Endothelial cell of umbilical vein (primary cell): ENCODE measurements at regions not wholly inside any gene's neighbourhood (a gene's known extent, or its start where the extent isn't known, plus 50 kb on each side); places are given as distances from the start of the nearest gene placed in this dataset.

Experiments
- BruUV-seq: library from RNA; stranded (reverse); fragments of 400-500 nt; replicated peaks from 2 replicates; lab custom pipeline; 2021; lab: Mats Ljungman, UMichigan
- CTCF ChIA-PET: fragments of 300-600, 350-600 bp; sonication (Branson Sonifier 250); formaldehyde crosslinking; loops from one replicate; lab custom pipeline; 2021; ENCODE audit warnings: antibody characterized with exemption, inconsistent platforms; lab: Charles Lee
- POLR2A ChIA-PET: fragments of 300-600, 350-600 bp; sonication (Branson Sonifier 250); formaldehyde crosslinking; loops from one replicate; lab custom pipeline; 2021; ENCODE audit warnings: antibody characterized with exemption, inconsistent platforms; lab: Charles Lee
- DNase-seq: peaks from one replicate; pipeline ENCODE4 v3.0.0-alpha.2; 2011; ENCODE audit warnings: low read depth, low spot score
- FAIRE-seq: peaks from 2 replicates; lab custom pipeline; 2011; peaks lifted over from hg19 to GRCh38; lab: Jason Lieb, UNC
- H2AFZ ChIP-seq: 2 replicates; pipeline ENCODE4 v1.6.0; 2012; ENCODE audit warnings: low read depth, low read length, control low read depth, inconsistent platforms
- H3K27ac ChIP-seq: 2 replicates; pipeline ENCODE4 v1.5.1; 2011; ENCODE audit warnings: low read depth, mild to moderate bottlenecking, control low read depth, low read length, moderate library complexity; ENCODE audit not compliant: insufficient read depth
- H3K27me3 ChIP-seq, 2 experiments: 2 replicates each; pipeline versions ENCODE4 v1.6.0 to v1.6.1; 2011; ENCODE audit warnings: low read length in 2 of 2, mixed read lengths in 1 of 2; ENCODE audit not compliant: control insufficient read depth in 2 of 2, insufficient read depth in 2 of 2
- H3K36me3 ChIP-seq, 2 experiments: 2 replicates in 1 of 2; 3 replicates in 1 of 2; pipeline ENCODE4 v1.5.1; 2011; ENCODE audit warnings: low read length in 2 of 2, mild to moderate bottlenecking in 1 of 2, moderate library complexity in 1 of 2; ENCODE audit not compliant: control insufficient read depth in 2 of 2, insufficient read depth in 2 of 2; ENCODE audit errors: extremely low read depth in 1 of 2
- H3K4me1 ChIP-seq: 3 replicates; pipeline ENCODE4 v1.5.1; 2011; ENCODE audit warnings: mild to moderate bottlenecking, low read length; ENCODE audit not compliant: control insufficient read depth, insufficient read depth; ENCODE audit errors: extremely low read depth
- H3K4me2 ChIP-seq: 2 replicates; pipeline ENCODE4 v1.6.1; 2011; ENCODE audit warnings: low read length, control low read depth, mixed read lengths; ENCODE audit not compliant: insufficient read depth
- H3K4me3 ChIP-seq, 3 experiments: fragments of 200-600 bp in 1 of 3; sonication (generic), shearing (Covaris generic) in 1 of 3; replicated peaks in 1 of 3; 2 replicates each; pipeline ENCODE4 v1.5.1; 2011 to 2016; ENCODE audit warnings: control low read depth in 3 of 3, low read length in 3 of 3, mild to moderate bottlenecking in 2 of 3, inconsistent platforms in 1 of 3, low read depth in 1 of 3, moderate library complexity in 1 of 3; ENCODE audit not compliant: insufficient read depth in 1 of 3
- H3K79me2 ChIP-seq: 2 replicates; pipeline ENCODE4 v1.6.0; 2012; ENCODE audit warnings: low read length, inconsistent platforms; ENCODE audit not compliant: control insufficient read depth, insufficient read depth
- H3K9ac ChIP-seq: replicated peaks from 2 replicates; pipeline ENCODE3; 2011; ENCODE audit warnings: low read length, control low read depth; ENCODE audit not compliant: insufficient read depth; ENCODE audit errors: extremely low read depth
- H3K9me1 ChIP-seq: replicated peaks from 3 replicates; pipeline ENCODE4 v1.6.0; 2011; ENCODE audit warnings: mild to moderate bottlenecking, low read length; ENCODE audit not compliant: control insufficient read depth, insufficient read depth; ENCODE audit errors: extremely low read depth
- H3K9me3 ChIP-seq: replicated peaks from 2 replicates; pipeline ENCODE4 v1.5.1; 2012; ENCODE audit warnings: low read length, inconsistent platforms; ENCODE audit not compliant: control insufficient read depth, insufficient read depth
- H4K20me1 ChIP-seq: replicated peaks from 2 replicates; pipeline ENCODE3; 2011; ENCODE audit warnings: mild to moderate bottlenecking, low read length; ENCODE audit not compliant: control insufficient read depth, insufficient read depth; ENCODE audit errors: extremely low read depth
- EZH2 ChIP-seq: IDR thresholded peaks from 2 replicates; pipeline ENCODE4 v1.6.1; 2012; ENCODE audit warnings: borderline replicate concordance, low read depth, mild to moderate bottlenecking, moderate library complexity, low read length, inconsistent platforms; ENCODE audit not compliant: severe bottlenecking
- FOS ChIP-seq: IDR thresholded peaks from 2 replicates; pipeline ENCODE4 v1.6.1; 2011; ENCODE audit warnings: mild to moderate bottlenecking, low read length, moderate library complexity, borderline replicate concordance; ENCODE audit not compliant: insufficient read depth
- GATA2 ChIP-seq: IDR thresholded peaks from 2 replicates; pipeline ENCODE4 v1.7.0; 2011; ENCODE audit warnings: low read depth, mild to moderate bottlenecking, moderate library complexity, mixed read lengths, low read length; ENCODE audit not compliant: insufficient read length, insufficient read depth
- JUN ChIP-seq: IDR thresholded peaks from 2 replicates; pipeline ENCODE4 v1.6.1; 2011; ENCODE audit warnings: borderline replicate concordance, low read depth; ENCODE audit not compliant: insufficient read length, insufficient read depth
- MYC ChIP-seq: IDR thresholded peaks from one replicate; pipeline ENCODE4 v1.6.1; 2011; ENCODE audit warnings: mild to moderate bottlenecking, low read depth, low read length
- POLR2A ChIP-seq: IDR thresholded peaks from 2 replicates; pipeline ENCODE4 v1.6.1; 2012; ENCODE audit warnings: low read depth, mild to moderate bottlenecking, control low read depth, low read length
- dilution Hi-C: fragments of 300-500 bp; cut with MboI; formaldehyde crosslinking; loops from one replicate; pipeline ENCODE4 v1.15.0; 2019; ENCODE audit warnings: low sequenced_read_pairs; ENCODE audit not compliant: extremely low pct_ligation_motif_present
- intact Hi-C: fragments of 100-400 bp; cut with micrococcal nuclease; formaldehyde crosslinking; loops from one replicate; pipeline ENCODE4 v1.10.0; 2022
- TF ChIP-seq, protein P1 (sequence below): IDR thresholded peaks from 2 replicates; pipeline ENCODE4 v1.6.1; 2011; ENCODE audit not compliant: insufficient read depth, insufficient read length
- TF ChIP-seq, protein P2 (sequence below), 2 donors: IDR thresholded peaks; 1 replicate in 1 of 2; 2 replicates in 1 of 2; pipeline ENCODE4 v1.5.1; 2011; ENCODE audit warnings: low read length in 2 of 2, mild to moderate bottlenecking in 2 of 2, moderate library complexity in 2 of 2, control low read depth in 1 of 2, inconsistent platforms in 1 of 2, low read depth in 1 of 2; ENCODE audit not compliant: insufficient read depth in 1 of 2; ENCODE audit errors: extremely low read depth in 1 of 2

DNA sequence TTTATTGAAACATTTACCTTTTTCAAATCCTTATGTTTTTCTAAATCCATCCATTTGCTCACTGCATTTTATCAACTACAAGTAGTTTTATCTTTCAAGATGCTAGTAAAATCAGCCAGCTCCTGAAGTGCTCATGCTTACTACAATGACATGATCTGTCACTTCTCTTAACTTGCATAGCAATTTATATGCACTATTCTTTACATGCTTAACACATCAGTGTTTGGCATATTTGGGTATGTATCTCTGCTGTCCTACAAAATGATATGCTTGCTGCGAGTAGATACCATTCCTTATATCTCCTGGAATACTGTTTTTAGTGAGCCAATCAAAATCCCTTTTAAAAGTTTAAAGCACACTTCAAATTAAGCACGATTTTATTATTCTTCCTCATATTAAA lies 2726.8 kb downstream of the PCDH7 start:
- FAIRE-seq (no peak), DNase-seq (no peak)
- Histone ChIP-seq H4K20me1 (no peaks in the 10 kb centered on the region), H2AFZ (no peak overlapping the region), H3K9me3 (no peaks in the 10 kb centered on the region), H3K4me2 (no peak overlapping the region), H3K4me3 (no peak overlapping the region), H3K27ac (no peak overlapping the region), H3K27me3 (no peaks in the 10 kb centered on the region), H3K36me3 (no peaks in the 10 kb centered on the region), H3K9me1 (no peaks in the 10 kb centered on the region), H3K4me1 (no peaks in the 10 kb centered on the region), H3K79me2 (no peaks in the 10 kb centered on the region), H3K9ac (no peak overlapping the region)
- TF ChIP-seq FOS = no peak
- ChIA-PET POLR2A (no interaction called here), CTCF (no interaction called here)
- no TSS peak for BruUV-seq
- dilution Hi-C loops (no loop called here), intact Hi-C loops (no loop called here)

DNA sequence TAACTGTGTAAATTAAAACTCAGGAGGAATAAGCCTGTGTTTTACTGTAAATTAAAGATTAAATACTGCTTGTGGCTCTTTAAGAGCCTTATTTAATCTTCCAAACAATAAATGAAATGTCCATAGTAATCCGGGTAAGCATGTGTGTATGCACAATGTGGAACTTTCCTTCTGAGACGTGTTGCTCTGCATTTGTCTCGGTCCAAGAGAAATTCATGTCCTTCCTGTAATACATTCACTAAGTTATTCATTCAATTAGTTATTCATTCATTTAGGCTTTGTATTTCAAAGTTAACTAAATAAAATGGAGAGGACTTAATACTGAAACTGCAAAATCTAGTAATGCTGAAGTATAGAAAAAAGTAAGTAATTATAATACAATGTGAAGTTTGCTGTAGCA lies 2728.8 kb downstream of the PCDH7 start:
- Histone ChIP-seq H3K27me3 (no peaks in the 10 kb centered on the region), H3K27ac (no peak overlapping the region), H3K36me3 (no peaks in the 10 kb centered on the region), H3K4me2 (no peak overlapping the region), H3K4me1 (no peaks in the 10 kb centered on the region), H2AFZ (no peak overlapping the region), H3K9me3 (no peaks in the 10 kb centered on the region), H4K20me1 (no peaks in the 10 kb centered on the region), H3K79me2 (no peaks in the 10 kb centered on the region), H3K9me1 (no peaks in the 10 kb centered on the region), H3K9ac (no peak overlapping the region), H3K4me3 (no peak overlapping the region)
- ChIA-PET POLR2A (no interaction called here), CTCF (no interaction called here)
- DNase-seq = no peak
- dilution Hi-C loops (no loop called here), intact Hi-C loops (no loop called here)
- BruUV-seq = no TSS peak
- TF ChIP-seq, protein P1, sequence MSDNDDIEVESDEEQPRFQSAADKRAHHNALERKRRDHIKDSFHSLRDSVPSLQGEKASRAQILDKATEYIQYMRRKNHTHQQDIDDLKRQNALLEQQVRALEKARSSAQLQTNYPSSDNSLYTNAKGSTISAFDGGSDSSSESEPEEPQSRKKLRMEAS = no peak
- TF ChIP-seq FOS = no peak
- TF ChIP-seq EZH2 = no peak
- TF ChIP-seq GATA2 = no peak
- no peak for TF ChIP-seq JUN
- TF ChIP-seq, protein P2, sequence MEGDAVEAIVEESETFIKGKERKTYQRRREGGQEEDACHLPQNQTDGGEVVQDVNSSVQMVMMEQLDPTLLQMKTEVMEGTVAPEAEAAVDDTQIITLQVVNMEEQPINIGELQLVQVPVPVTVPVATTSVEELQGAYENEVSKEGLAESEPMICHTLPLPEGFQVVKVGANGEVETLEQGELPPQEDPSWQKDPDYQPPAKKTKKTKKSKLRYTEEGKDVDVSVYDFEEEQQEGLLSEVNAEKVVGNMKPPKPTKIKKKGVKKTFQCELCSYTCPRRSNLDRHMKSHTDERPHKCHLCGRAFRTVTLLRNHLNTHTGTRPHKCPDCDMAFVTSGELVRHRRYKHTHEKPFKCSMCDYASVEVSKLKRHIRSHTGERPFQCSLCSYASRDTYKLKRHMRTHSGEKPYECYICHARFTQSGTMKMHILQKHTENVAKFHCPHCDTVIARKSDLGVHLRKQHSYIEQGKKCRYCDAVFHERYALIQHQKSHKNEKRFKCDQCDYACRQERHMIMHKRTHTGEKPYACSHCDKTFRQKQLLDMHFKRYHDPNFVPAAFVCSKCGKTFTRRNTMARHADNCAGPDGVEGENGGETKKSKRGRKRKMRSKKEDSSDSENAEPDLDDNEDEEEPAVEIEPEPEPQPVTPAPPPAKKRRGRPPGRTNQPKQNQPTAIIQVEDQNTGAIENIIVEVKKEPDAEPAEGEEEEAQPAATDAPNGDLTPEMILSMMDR (IDR thresholded peaks at IDR 0.05; ENCODE audit: extremely low read depth in 1 of 2, insufficient read depth in 1 of 2, low read depth in 1 of 2, low read length in 2 of 2) = no peak
- no peak for TF ChIP-seq POLR2A
- no peak for TF ChIP-seq MYC
- FAIRE-seq = no peak
